GM06990 (cell line): ENCODE measurements at regions not wholly inside any gene's neighbourhood (a gene's known extent, or its start where the extent isn't known, plus 50 kb on each side); places are given as distances from the start of the nearest gene placed in this dataset.

Experiments
- DNase-seq: peaks from one replicate; pipeline ENCODE4 v3.0.0-alpha.2; 2011; ENCODE audit not compliant: insufficient read length; ENCODE audit errors: extremely low read depth
- H3K27me3 ChIP-seq: replicated peaks from 2 replicates; pipeline ENCODE4 v1.6.0; 2011; ENCODE audit warnings: low read length; ENCODE audit not compliant: control insufficient read depth, insufficient read depth
- H3K36me3 ChIP-seq: 2 replicates; pipeline ENCODE4 v1.5.1; 2011; ENCODE audit warnings: low read length; ENCODE audit not compliant: control insufficient read depth, insufficient read depth
- H3K4me3 ChIP-seq: replicated peaks from 2 replicates; pipeline ENCODE4 v1.5.1; 2011; ENCODE audit warnings: low read depth, mild to moderate bottlenecking, control low read depth, low read length
- TF ChIP-seq, protein P1 (sequence below): IDR thresholded peaks from 2 replicates; pipeline ENCODE4 v1.5.1; 2011; ENCODE audit warnings: low read length, control low read depth, mild to moderate bottlenecking, inconsistent platforms; ENCODE audit not compliant: insufficient read depth, poor library complexity, severe bottlenecking

DNA sequence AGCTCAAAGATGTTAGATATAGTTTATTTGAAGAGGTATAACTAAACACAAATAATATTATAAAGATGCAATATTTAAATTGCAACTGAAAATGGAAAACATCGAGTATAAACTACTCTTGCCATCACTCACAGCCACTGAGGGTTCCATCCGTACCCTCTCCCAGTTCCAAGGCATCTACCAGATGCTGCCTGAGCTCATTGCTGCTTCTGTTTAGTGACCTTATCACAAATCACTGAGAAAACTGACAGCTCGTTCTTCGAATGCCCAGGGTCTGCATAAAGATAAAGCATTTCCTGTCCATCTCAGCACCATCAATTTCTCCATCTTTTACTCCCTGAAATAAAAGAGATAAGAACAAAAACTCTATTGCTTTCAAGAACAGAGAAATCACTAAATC, 391.7 kb upstream of the NWD2 start:
- TF ChIP-seq, protein P1, sequence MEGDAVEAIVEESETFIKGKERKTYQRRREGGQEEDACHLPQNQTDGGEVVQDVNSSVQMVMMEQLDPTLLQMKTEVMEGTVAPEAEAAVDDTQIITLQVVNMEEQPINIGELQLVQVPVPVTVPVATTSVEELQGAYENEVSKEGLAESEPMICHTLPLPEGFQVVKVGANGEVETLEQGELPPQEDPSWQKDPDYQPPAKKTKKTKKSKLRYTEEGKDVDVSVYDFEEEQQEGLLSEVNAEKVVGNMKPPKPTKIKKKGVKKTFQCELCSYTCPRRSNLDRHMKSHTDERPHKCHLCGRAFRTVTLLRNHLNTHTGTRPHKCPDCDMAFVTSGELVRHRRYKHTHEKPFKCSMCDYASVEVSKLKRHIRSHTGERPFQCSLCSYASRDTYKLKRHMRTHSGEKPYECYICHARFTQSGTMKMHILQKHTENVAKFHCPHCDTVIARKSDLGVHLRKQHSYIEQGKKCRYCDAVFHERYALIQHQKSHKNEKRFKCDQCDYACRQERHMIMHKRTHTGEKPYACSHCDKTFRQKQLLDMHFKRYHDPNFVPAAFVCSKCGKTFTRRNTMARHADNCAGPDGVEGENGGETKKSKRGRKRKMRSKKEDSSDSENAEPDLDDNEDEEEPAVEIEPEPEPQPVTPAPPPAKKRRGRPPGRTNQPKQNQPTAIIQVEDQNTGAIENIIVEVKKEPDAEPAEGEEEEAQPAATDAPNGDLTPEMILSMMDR, result no peak
- H3K27me3 ChIP-seq, result no peaks in the 10 kb centered on the region
- no peak for DNase-seq
- H3K4me3 ChIP-seq, result no peak overlapping the region
- H3K36me3 ChIP-seq, result no peaks in the 10 kb centered on the region

DNA sequence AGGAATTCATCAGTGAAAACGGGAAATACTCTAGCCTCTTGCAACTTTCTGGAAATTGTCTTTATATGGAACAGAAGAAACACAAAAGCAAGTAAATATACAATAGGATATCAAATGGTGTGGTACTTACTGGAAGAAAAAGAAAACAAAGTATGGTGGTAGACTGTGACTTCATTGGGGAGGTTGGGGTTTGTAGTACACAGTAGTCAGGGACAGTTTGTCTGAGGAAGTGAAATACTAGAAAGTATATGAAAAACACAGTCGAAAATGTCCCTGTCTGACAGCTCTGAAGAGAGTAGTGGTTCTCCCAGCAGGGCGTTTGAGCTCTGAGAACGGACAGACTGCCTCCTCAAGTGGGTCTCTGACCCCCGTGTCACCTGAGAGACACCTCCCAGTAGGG, 390.0 kb upstream of the NWD2 start:
- Histone ChIP-seq H3K4me3 (no peak overlapping the region), H3K27me3 (no peaks in the 10 kb centered on the region), H3K36me3 (no peaks in the 10 kb centered on the region)
- TF ChIP-seq, protein P1, result no peak
- no peak for DNase-seq

DNA sequence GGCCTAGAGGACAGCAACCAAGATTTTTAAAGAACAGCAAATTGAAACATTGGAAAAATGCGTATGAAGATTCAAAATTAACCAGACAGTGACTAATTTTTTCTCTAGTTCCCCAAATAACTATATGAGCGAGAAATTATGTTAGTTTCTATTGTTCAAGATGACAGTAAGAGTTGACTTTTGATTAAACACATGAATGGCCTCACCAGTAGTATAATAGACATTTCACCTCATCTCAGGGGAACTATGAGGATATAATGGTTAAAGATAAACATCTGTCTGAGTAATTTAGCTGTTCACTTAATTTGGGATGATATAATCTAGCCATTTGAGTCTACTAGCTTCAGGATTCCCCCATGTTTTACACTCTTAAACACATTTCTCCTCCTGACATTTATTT, 380.9 kb upstream of the NWD2 start:
- TF ChIP-seq, protein P1, result no peak
- Histone ChIP-seq H3K4me3 (no peak overlapping the region), H3K27me3 (no peaks in the 10 kb centered on the region), H3K36me3 (no peaks in the 10 kb centered on the region)
- DNase-seq, result no peak

- H3K27me3 ChIP-seq, result no peaks in the 10 kb centered on the region
- no peak overlapping the region for H3K4me3 ChIP-seq
- H3K36me3 ChIP-seq, result no peaks in the 10 kb centered on the region
- TF ChIP-seq, protein P1, result no peak
- DNase-seq, result no peak
Measured at GRCh38 chr4:36870121-36870520, 374.4 kb upstream of the NWD2 start.

DNA sequence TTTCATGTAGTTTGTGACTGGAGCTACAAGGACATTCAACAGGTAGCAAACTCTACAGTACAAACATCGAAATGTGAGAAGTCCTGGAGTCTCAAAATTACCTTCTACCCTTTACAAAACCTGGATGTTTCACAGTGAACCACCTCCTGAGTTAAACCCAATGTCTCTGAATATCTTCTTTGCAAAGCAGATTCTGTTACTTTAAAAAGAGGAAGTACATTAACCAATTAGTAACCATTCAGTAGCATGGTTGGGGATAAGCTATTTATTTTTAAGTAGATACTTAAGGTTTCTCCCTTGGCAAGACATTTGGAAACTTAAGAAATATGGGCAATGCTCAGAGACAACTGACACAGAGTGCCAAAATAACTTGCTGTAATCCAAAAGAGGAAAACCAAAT, 371.9 kb upstream of the NWD2 start:
- Histone ChIP-seq H3K27me3 (no peaks in the 10 kb centered on the region), H3K4me3 (no peak overlapping the region), H3K36me3 (no peaks in the 10 kb centered on the region)
- TF ChIP-seq, protein P1, result no peak
- DNase-seq, result no peak

- Histone ChIP-seq H3K27me3 (no peaks in the 10 kb centered on the region), H3K4me3 (no peak overlapping the region), H3K36me3 (no peaks in the 10 kb centered on the region)
- TF ChIP-seq, protein P1, result no peak
- DNase-seq, result no peak
Measured at GRCh38 chr4:36884151-36884550, 360.4 kb upstream of the NWD2 start.
